ENCODE measurements at regions not wholly inside any gene's neighbourhood (a gene's known extent, or its start where the extent isn't known, plus 50 kb on each side); places are given as distances from the start of the nearest gene placed in this dataset.

DNA sequence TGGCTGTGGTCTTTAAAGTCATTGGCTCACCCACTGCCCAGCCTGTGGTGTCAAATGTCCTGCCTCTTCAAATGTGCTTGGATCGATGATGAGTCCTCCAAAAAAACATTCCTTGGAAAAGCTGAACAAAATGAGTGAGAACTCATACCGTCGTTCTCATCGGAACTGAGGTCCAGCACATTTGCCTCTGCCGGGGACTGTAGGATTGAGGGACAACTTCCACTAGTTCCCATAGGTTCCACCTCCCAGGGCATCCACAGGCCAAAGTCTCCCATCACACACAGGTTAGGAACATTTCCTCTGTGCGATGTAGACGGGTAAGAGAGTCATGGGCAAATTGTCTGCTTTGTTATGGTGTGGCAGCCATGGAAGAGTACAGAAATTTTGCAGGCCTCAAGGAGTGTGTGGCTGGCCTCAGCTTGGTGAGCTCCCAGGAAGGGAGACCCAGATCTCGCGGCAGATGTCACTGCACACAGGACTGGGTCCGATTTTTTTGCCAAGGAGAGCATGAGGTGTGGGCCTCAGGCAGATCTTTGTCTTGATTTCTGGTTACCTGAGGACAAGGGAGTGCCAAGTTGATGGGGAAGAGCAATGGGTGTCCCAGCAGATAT is 115.7 kb downstream of the SNRPN start:
- H2BK120ac ChIP-seq (ENCODE audit: low read depth, low read length), result no peak overlapping the region
- H3K79me1 ChIP-seq (replicated peaks; ENCODE audit: low read length, poor library complexity, severe bottlenecking), result no peaks in the 10 kb centered on the region
- H2BK12ac ChIP-seq (ENCODE audit: low read length in 2 of 2), result no peak overlapping the region
- peak overlapping the region in 1 of 2 experiments; percentile 62 for H3K4me3 ChIP-seq (ENCODE audit: insufficient read depth in 1 of 2, low read depth in 1 of 2, low read length in 2 of 2)
- H3K9ac ChIP-seq (ENCODE audit: low read length), result no peak overlapping the region
- H3K36me3 ChIP-seq (ENCODE audit: control insufficient read depth in 1 of 2, insufficient read depth in 2 of 2, low read depth in 1 of 2, low read length in 2 of 2), result peaks cover 97 to 100% of the 10 kb centered on the region in 2 experiments
- no peak overlapping the region for H3K4me2 ChIP-seq (ENCODE audit: low read length, poor library complexity, severe bottlenecking)
- no peak overlapping the region for H3K27ac ChIP-seq (ENCODE audit: low read length, poor library complexity, severe bottlenecking)
- no peak for DNase-seq
- H4K8ac ChIP-seq (ENCODE audit: low read length), result no peak overlapping the region
- H3K27me3 ChIP-seq (ENCODE audit: control insufficient read depth in 1 of 2, insufficient read depth in 1 of 2, low read length in 2 of 2), result no peaks in the 10 kb centered on the region
- no peak overlapping the region for H2BK15ac ChIP-seq (ENCODE audit: low read depth, poor library complexity, severe bottlenecking)
- H3K23ac ChIP-seq (ENCODE audit: low read length in 2 of 2), result no peak overlapping the region
- H3K14ac ChIP-seq (ENCODE audit: low read length in 2 of 2), result no peak overlapping the region
- no peak overlapping the region for H2AK5ac ChIP-seq (ENCODE audit: low read length, severe bottlenecking)
- peaks cover 100% of the 10 kb centered on the region for H3K9me3 ChIP-seq (ENCODE audit: control insufficient read depth, low read length)
- no peaks in the 10 kb centered on the region for H3K4me1 ChIP-seq (ENCODE audit: control insufficient read depth, insufficient read depth, low read depth, low read length)
- H2AFZ ChIP-seq (ENCODE audit: low read depth, low read length), result no peak overlapping the region
- no peak overlapping the region for H3K4ac ChIP-seq (ENCODE audit: low read depth in 1 of 2, low read length in 2 of 2)
- WGBS, result 96% methylated on average over 10 of the region's 10 CpGs
- no peak overlapping the region for H4K91ac ChIP-seq (ENCODE audit: low read length)
- H2BK5ac ChIP-seq (ENCODE audit: low read depth, low read length, poor library complexity, severe bottlenecking), result no peak overlapping the region
- H3K18ac ChIP-seq (ENCODE audit: low read depth in 1 of 2, low read length in 2 of 2), result no peak overlapping the region

DNA sequence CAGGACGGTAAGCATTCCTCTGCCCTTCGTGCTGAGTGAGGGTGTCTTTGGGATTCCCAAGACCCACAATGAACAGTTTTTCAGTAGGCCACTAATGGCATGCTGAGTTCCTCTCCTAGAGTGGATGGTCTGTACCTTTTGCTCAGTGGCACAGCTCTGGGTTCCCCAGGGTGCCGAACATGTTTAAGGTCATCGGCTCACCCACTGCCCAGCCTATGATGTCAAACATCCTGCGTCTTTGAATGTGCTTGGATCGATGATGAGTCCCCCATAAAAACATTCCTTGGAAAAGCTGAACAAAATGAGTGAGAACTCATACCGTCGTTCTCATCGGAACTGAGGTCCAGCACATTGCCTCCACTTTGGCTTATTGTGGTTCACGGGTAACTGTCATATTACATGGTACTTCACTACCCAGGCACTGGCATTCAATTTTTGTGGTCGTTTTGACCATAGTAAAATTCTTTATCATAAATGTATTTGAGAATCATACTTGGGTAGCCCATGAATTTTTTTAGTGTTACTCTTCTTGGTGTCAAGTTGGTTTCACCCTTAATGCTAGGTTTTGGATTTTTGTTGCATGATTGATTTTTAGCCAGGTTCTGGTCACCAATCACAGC is 118.2 kb downstream of the SNRPN start:
- peak overlapping the region in 1 of 2 experiments; percentile 62 for H3K4me3 ChIP-seq (ENCODE audit: insufficient read depth in 1 of 2, low read depth in 1 of 2, low read length in 2 of 2)
- H4K8ac ChIP-seq (ENCODE audit: low read length), result no peak overlapping the region
- no peak overlapping the region for H3K4ac ChIP-seq (ENCODE audit: low read depth in 1 of 2, low read length in 2 of 2)
- H3K23ac ChIP-seq (ENCODE audit: low read length in 2 of 2), result no peak overlapping the region
- DNase-seq, result no peak
- no peak overlapping the region for H4K91ac ChIP-seq (ENCODE audit: low read length)
- H2BK15ac ChIP-seq (ENCODE audit: low read depth, poor library complexity, severe bottlenecking), result no peak overlapping the region
- no peaks in the 10 kb centered on the region for H3K79me1 ChIP-seq (replicated peaks; ENCODE audit: low read length, poor library complexity, severe bottlenecking)
- no peak overlapping the region for H2AK5ac ChIP-seq (ENCODE audit: low read length, severe bottlenecking)
- no peak overlapping the region for H3K14ac ChIP-seq (ENCODE audit: low read length in 2 of 2)
- no peak overlapping the region for H2BK120ac ChIP-seq (ENCODE audit: low read depth, low read length)
- H2AFZ ChIP-seq (ENCODE audit: low read depth, low read length), result no peak overlapping the region
- no peak overlapping the region for H3K4me2 ChIP-seq (ENCODE audit: low read length, poor library complexity, severe bottlenecking)
- no peak overlapping the region for H2BK5ac ChIP-seq (ENCODE audit: low read depth, low read length, poor library complexity, severe bottlenecking)
- peaks cover 97 to 100% of the 10 kb centered on the region in 2 experiments for H3K36me3 ChIP-seq (ENCODE audit: control insufficient read depth in 1 of 2, insufficient read depth in 2 of 2, low read depth in 1 of 2, low read length in 2 of 2)
- H2BK12ac ChIP-seq (ENCODE audit: low read length in 2 of 2), result no peak overlapping the region
- H3K9me3 ChIP-seq (ENCODE audit: control insufficient read depth, low read length), result peaks cover 100% of the 10 kb centered on the region
- no peaks in the 10 kb centered on the region for H3K4me1 ChIP-seq (ENCODE audit: control insufficient read depth, insufficient read depth, low read depth, low read length)
- H3K27ac ChIP-seq (ENCODE audit: low read length, poor library complexity, severe bottlenecking), result no peak overlapping the region
- no peak overlapping the region for H3K18ac ChIP-seq (ENCODE audit: low read depth in 1 of 2, low read length in 2 of 2)
- WGBS, result 91% methylated on average over 10 of the region's 11 CpGs
- H3K27me3 ChIP-seq (ENCODE audit: control insufficient read depth in 1 of 2, insufficient read depth in 1 of 2, low read length in 2 of 2), result no peaks in the 10 kb centered on the region
- no peak overlapping the region for H3K9ac ChIP-seq (ENCODE audit: low read length)

DNA sequence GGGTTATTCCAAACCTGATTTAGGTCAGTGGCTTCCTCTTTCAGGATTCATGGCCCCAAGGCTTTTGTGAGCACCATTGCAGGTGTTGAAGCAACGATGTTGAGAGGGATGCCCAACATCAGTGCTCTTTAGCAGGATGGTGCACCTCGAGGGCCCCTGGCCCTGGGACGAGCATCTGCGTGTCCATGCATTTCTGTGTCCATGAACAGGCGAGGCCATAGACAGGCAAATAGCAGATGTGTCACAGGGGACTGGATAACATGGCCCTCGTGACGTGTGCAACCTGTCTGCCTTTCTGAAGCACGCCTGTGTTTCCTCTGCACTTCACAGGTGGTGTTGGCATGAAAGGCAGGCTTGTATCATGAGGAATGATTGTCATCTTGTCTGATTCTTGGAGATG is 132.3 kb downstream of the SNRPN start:
- no peaks in the 10 kb centered on the region for H3K4me1 ChIP-seq (ENCODE audit: control insufficient read depth, insufficient read depth, low read depth, low read length)
- H2BK120ac ChIP-seq (ENCODE audit: low read depth, low read length), result no peak overlapping the region
- no peak overlapping the region for H3K14ac ChIP-seq (ENCODE audit: low read length in 2 of 2)
- peaks cover 7% of the 10 kb centered on the region for H3K79me1 ChIP-seq (replicated peaks; ENCODE audit: low read length, poor library complexity, severe bottlenecking)
- no peak overlapping the region for H3K9ac ChIP-seq (ENCODE audit: low read length)
- no peak overlapping the region for H2BK15ac ChIP-seq (ENCODE audit: low read depth, poor library complexity, severe bottlenecking)
- H3K36me3 ChIP-seq (ENCODE audit: control insufficient read depth in 1 of 2, insufficient read depth in 2 of 2, low read depth in 1 of 2, low read length in 2 of 2), result peaks cover 86 to 100% of the 10 kb centered on the region in 2 experiments
- no peak overlapping the region for H4K91ac ChIP-seq (ENCODE audit: low read length)
- H3K27ac ChIP-seq (ENCODE audit: low read length, poor library complexity, severe bottlenecking), result no peak overlapping the region
- H2AFZ ChIP-seq (ENCODE audit: low read depth, low read length), result no peak overlapping the region
- H3K18ac ChIP-seq (ENCODE audit: low read depth in 1 of 2, low read length in 2 of 2), result no peak overlapping the region
- H3K23ac ChIP-seq (ENCODE audit: low read length in 2 of 2), result no peak overlapping the region
- H2AK5ac ChIP-seq (ENCODE audit: low read length, severe bottlenecking), result no peak overlapping the region
- no peak for DNase-seq
- H3K4me2 ChIP-seq (ENCODE audit: low read length, poor library complexity, severe bottlenecking), result no peak overlapping the region
- WGBS, result 81% methylated on average over 8 of the region's 8 CpGs
- no peaks in the 10 kb centered on the region for H3K27me3 ChIP-seq (ENCODE audit: control insufficient read depth in 1 of 2, insufficient read depth in 1 of 2, low read length in 2 of 2)
- no peak overlapping the region for H3K4ac ChIP-seq (ENCODE audit: low read depth in 1 of 2, low read length in 2 of 2)
- no peak overlapping the region for H4K8ac ChIP-seq (ENCODE audit: low read length)
- H2BK12ac ChIP-seq (ENCODE audit: low read length in 2 of 2), result no peak overlapping the region
- peak overlapping the region in 1 of 2 experiments; percentile 47 for H3K4me3 ChIP-seq (ENCODE audit: insufficient read depth in 1 of 2, low read depth in 1 of 2, low read length in 2 of 2)
- no peak overlapping the region for H2BK5ac ChIP-seq (ENCODE audit: low read depth, low read length, poor library complexity, severe bottlenecking)
- H3K9me3 ChIP-seq (ENCODE audit: control insufficient read depth, low read length), result peaks cover 97% of the 10 kb centered on the region

DNA sequence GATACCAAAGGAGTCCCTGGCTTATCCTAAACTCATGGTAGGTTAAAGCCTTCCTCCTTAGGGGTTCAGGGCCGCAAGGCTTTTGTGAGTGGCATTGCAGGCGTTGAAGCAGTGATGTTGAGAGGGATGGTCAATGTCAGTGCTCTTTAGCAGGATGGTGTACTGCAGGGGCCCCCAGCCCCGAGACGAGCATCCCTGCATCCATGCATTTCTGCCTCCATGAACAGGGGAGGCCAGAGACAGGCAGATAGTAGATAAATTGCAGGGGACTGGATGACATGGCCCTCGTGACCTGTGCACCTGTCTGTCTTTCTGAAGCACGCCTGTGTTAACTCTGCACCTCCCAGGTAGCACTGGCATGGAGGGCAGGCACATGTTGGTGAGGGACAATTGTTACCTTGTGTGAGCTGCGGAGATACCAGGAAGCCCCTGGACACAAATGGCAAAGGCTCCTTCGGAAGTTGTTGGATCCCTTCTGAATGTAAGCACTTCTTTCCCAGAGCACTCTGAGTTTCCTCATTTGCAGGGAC is 133.5 kb downstream of the SNRPN start:
- no peak overlapping the region for H3K14ac ChIP-seq (ENCODE audit: low read length in 2 of 2)
- H3K4me1 ChIP-seq (ENCODE audit: control insufficient read depth, insufficient read depth, low read depth, low read length), result no peaks in the 10 kb centered on the region
- no peak overlapping the region for H2BK120ac ChIP-seq (ENCODE audit: low read depth, low read length)
- DNase-seq, result no peak
- H3K4ac ChIP-seq (ENCODE audit: low read depth in 1 of 2, low read length in 2 of 2), result no peak overlapping the region
- no peak overlapping the region for H3K9ac ChIP-seq (ENCODE audit: low read length)
- no peak overlapping the region for H2BK15ac ChIP-seq (ENCODE audit: low read depth, poor library complexity, severe bottlenecking)
- H4K91ac ChIP-seq (ENCODE audit: low read length), result no peak overlapping the region
- H2AK5ac ChIP-seq (ENCODE audit: low read length, severe bottlenecking), result no peak overlapping the region
- no peak overlapping the region for H3K4me3 ChIP-seq (ENCODE audit: insufficient read depth in 1 of 2, low read depth in 1 of 2, low read length in 2 of 2)
- no peak overlapping the region for H3K23ac ChIP-seq (ENCODE audit: low read length in 2 of 2)
- H4K8ac ChIP-seq (ENCODE audit: low read length), result no peak overlapping the region
- H2BK5ac ChIP-seq (ENCODE audit: low read depth, low read length, poor library complexity, severe bottlenecking), result no peak overlapping the region
- no peaks in the 10 kb centered on the region for H3K27me3 ChIP-seq (ENCODE audit: control insufficient read depth in 1 of 2, insufficient read depth in 1 of 2, low read length in 2 of 2)
- 74% methylated on average over 8 of the region's 8 CpGs for WGBS
- H3K27ac ChIP-seq (ENCODE audit: low read length, poor library complexity, severe bottlenecking), result no peak overlapping the region
- peaks cover 78 to 100% of the 10 kb centered on the region in 2 experiments for H3K36me3 ChIP-seq (ENCODE audit: control insufficient read depth in 1 of 2, insufficient read depth in 2 of 2, low read depth in 1 of 2, low read length in 2 of 2)
- H3K79me1 ChIP-seq (replicated peaks; ENCODE audit: low read length, poor library complexity, severe bottlenecking), result peaks cover 7% of the 10 kb centered on the region
- peaks cover 97% of the 10 kb centered on the region for H3K9me3 ChIP-seq (ENCODE audit: control insufficient read depth, low read length)
- H2BK12ac ChIP-seq (ENCODE audit: low read length in 2 of 2), result no peak overlapping the region
- H3K4me2 ChIP-seq (ENCODE audit: low read length, poor library complexity, severe bottlenecking), result no peak overlapping the region
- no peak overlapping the region for H2AFZ ChIP-seq (ENCODE audit: low read depth, low read length)
- H3K18ac ChIP-seq (ENCODE audit: low read depth in 1 of 2, low read length in 2 of 2), result no peak overlapping the region
